ENCODE measurements at regions not wholly inside any gene's neighbourhood (a gene's known extent, or its start where the extent isn't known, plus 50 kb on each side); places are given as distances from the start of the nearest gene placed in this dataset.

GRCh38 chr2:34123996-34124785 lies 525.1 kb upstream of the FAM98A start:
- no peak for DNase-seq

- DNase-seq, result no peak
These were observed 522.0 kb upstream of the FAM98A start for GRCh38 chr2:34121076-34121475.

- no peak for DNase-seq
These were observed 516.0 kb upstream of the FAM98A start for GRCh38 chr2:34115076-34115475.

- DNase-seq, result no peak
These were observed 513.1 kb upstream of the FAM98A start for GRCh38 chr2:34112161-34112560.

GRCh38 chr2:34110392-34110791 lies 511.3 kb upstream of the FAM98A start:
- DNase-seq, result no peak

- DNase-seq, result no peak
These were observed 508.7 kb upstream of the FAM98A start for GRCh38 chr2:34107811-34108210.

- DNase-seq, result no peak
These were observed 506.1 kb upstream of the FAM98A start for GRCh38 chr2:34105006-34105767.

GRCh38 chr2:34104601-34105000 lies 505.5 kb upstream of the FAM98A start:
- no peak for DNase-seq

- no peak for DNase-seq
These were observed 504.3 kb upstream of the FAM98A start for GRCh38 chr2:34103437-34103836.

GRCh38 chr2:34102339-34102738 lies 503.2 kb upstream of the FAM98A start:
- no peak for DNase-seq

GRCh38 chr2:34099377-34099776 lies 500.3 kb upstream of the FAM98A start:
- no peak for DNase-seq

- DNase-seq, result no peak
These were observed 499.2 kb upstream of the FAM98A start for GRCh38 chr2:34098256-34098655.

- DNase-seq, result peak; percentile 63
These were observed 497.6 kb upstream of the FAM98A start for GRCh38 chr2:34096562-34097171.

GRCh38 chr2:34093790-34094189 lies 494.7 kb upstream of the FAM98A start:
- no peak for DNase-seq

GRCh38 chr2:34070196-34070595 lies 471.1 kb upstream of the FAM98A start:
- DNase-seq, result no peak

- DNase-seq, result no peak
These were observed 470.5 kb upstream of the FAM98A start for GRCh38 chr2:34069604-34070003.

GRCh38 chr2:34050413-34050812 lies 451.3 kb upstream of the FAM98A start:
- no peak for DNase-seq

- no peak for DNase-seq
These were observed 446.1 kb upstream of the FAM98A start for GRCh38 chr2:34045101-34045655.

GRCh38 chr2:34037886-34038285 lies 438.8 kb upstream of the FAM98A start:
- DNase-seq, result no peak

- DNase-seq, result no peak
These were observed 438.1 kb upstream of the FAM98A start for GRCh38 chr2:34037157-34037556.

- peak; percentile 84 for DNase-seq
These were observed 432.0 kb upstream of the FAM98A start for GRCh38 chr2:34031097-34031496.

GRCh38 chr2:34030273-34030672 lies 431.2 kb upstream of the FAM98A start:
- DNase-seq, result no peak

GRCh38 chr2:34029073-34029472 lies 430.0 kb upstream of the FAM98A start:
- DNase-seq, result no peak

- DNase-seq, result peak; percentile 60
These were observed 426.1 kb upstream of the FAM98A start for GRCh38 chr2:34025196-34025595.
